NT2/D1 (cell line): ENCODE measurements at regions not wholly inside any gene's neighbourhood (a gene's known extent, or its start where the extent isn't known, plus 50 kb on each side); places are given as distances from the start of the nearest gene placed in this dataset.

ENCODE experiments used
- DNase-seq: peaks from one replicate; pipeline ENCODE4 v3.0.0-alpha.2; 2011; ENCODE audit warnings: low read depth, low spot score
- H3K27me3 ChIP-seq: 2 replicates; pipeline ENCODE4 v1.6.0; 2011; ENCODE audit warnings: mild to moderate bottlenecking; ENCODE audit not compliant: insufficient read length, insufficient read depth
- H3K36me3 ChIP-seq: 2 replicates; pipeline ENCODE4 v1.6.1; 2011; ENCODE audit warnings: mild to moderate bottlenecking, low read length, mixed read lengths; ENCODE audit not compliant: insufficient read depth, insufficient read length
- H3K4me1 ChIP-seq: 2 replicates; pipeline ENCODE4 v1.5.1; 2011; ENCODE audit not compliant: insufficient read depth, insufficient read length
- H3K4me3 ChIP-seq: 2 replicates; pipeline ENCODE4 v1.5.1; 2011; ENCODE audit warnings: low read depth; ENCODE audit not compliant: insufficient read length
- H3K9ac ChIP-seq: 2 replicates; pipeline ENCODE4 v1.6.0; 2011; ENCODE audit warnings: low read depth; ENCODE audit not compliant: insufficient read length
- H3K9me3 ChIP-seq: 2 replicates; pipeline ENCODE4 v1.5.1; 2011; ENCODE audit warnings: mild to moderate bottlenecking, low read length; ENCODE audit not compliant: insufficient read depth
- SUZ12 ChIP-seq: IDR thresholded peaks from 2 replicates; pipeline ENCODE4 v1.6.1; 2011; ENCODE audit not compliant: insufficient read length, insufficient read depth; ENCODE audit errors: extremely low read depth
- YY1 ChIP-seq: IDR thresholded peaks from 2 replicates; pipeline ENCODE4 v1.6.1; 2011; ENCODE audit not compliant: insufficient read length, insufficient read depth
- ZNF274 ChIP-seq: IDR thresholded peaks from 2 replicates; pipeline ENCODE4 v1.6.1; 2011; ENCODE audit warnings: mild to moderate bottlenecking, low read depth, low read length

GRCh38 chr21:31398574-31398973, 54.5 kb upstream of the TIAM1 start:
- Histone ChIP-seq H3K4me1 (peaks cover 11% of the 10 kb centered on the region), H3K9ac (no peak overlapping the region)

GRCh38 chr21:31397939-31398338, 53.9 kb upstream of the TIAM1 start:
- H3K36me3 ChIP-seq, result no peaks in the 10 kb centered on the region
- H3K4me3 ChIP-seq, result no peak overlapping the region
- H3K9ac ChIP-seq, result no peak overlapping the region
- H3K27me3 ChIP-seq, result no peaks in the 10 kb centered on the region
- TF ChIP-seq ZNF274 (no peak), SUZ12 (no peak), YY1 (no peak)
- DNase-seq, result peak; percentile 25
- no peaks in the 10 kb centered on the region for H3K9me3 ChIP-seq
- H3K4me1 ChIP-seq, result peaks cover 11% of the 10 kb centered on the region

More at GRCh38 chr21:31398574-31398973, 54.5 kb upstream of the TIAM1 start:
- H3K9me3 ChIP-seq, result no peaks in the 10 kb centered on the region
- no peaks in the 10 kb centered on the region for H3K36me3 ChIP-seq
- no peak for DNase-seq
- no peak for TF ChIP-seq YY1
- TF ChIP-seq SUZ12, result no peak
- TF ChIP-seq ZNF274, result no peak
- no peaks in the 10 kb centered on the region for H3K27me3 ChIP-seq
- H3K4me3 ChIP-seq, result no peak overlapping the region

GRCh38 chr21:31397515-31397926, 53.5 kb upstream of the TIAM1 start:
- Histone ChIP-seq H3K4me3 (no peak overlapping the region), H3K36me3 (no peaks in the 10 kb centered on the region), H3K4me1 (peaks cover 11% of the 10 kb centered on the region), H3K27me3 (no peaks in the 10 kb centered on the region), H3K9ac (no peak overlapping the region), H3K9me3 (no peaks in the 10 kb centered on the region)
- no peak for TF ChIP-seq SUZ12
- no peak for DNase-seq

DNA sequence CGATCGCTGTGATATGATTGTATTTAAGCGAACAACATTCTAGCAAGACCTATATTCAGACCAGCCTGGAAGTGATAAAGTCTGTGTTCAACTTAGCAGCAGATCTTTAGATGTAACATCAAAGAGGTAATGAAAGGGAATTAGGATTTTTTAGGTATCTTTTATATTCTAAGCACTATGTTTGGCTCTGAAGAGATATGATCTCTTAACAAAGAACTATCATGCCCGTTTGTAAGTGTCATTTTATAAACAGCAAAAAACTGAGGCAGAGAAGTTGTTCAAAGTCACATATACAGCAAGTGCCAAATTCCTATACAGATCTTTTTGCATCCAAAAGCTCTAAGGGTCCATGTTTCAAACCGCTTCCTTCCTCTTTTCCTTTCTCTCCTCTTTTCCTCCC, 53.0 kb upstream of the TIAM1 start:
- TF ChIP-seq SUZ12 (no peak), YY1 (no peak), ZNF274 (no peak)
- Histone ChIP-seq H3K9me3 (no peaks in the 10 kb centered on the region), H3K36me3 (no peaks in the 10 kb centered on the region), H3K9ac (no peak overlapping the region), H3K4me1 (peaks cover 11% of the 10 kb centered on the region), H3K4me3 (no peak overlapping the region), H3K27me3 (no peaks in the 10 kb centered on the region)
- DNase-seq, result no peak

DNA sequence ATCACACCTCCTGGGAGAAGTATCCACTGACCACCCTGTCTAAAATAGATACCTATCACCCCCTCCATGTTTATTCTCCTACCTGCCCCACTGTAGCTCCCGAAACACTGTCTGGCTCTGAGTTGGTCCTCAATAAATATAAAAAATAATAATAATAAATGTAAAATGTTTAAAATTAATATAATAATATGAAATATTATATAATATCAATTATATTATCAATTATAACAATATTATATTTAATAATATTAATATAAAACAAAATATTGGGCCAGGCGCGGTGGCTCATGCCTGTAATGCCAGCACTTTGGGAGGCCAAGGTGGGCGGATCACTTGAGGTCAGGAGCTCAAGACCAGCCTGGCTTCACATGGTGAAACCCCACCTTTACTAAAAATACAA, 52.3 kb upstream of the TIAM1 start:
- no peak for TF ChIP-seq SUZ12
- TF ChIP-seq ZNF274, result no peak
- no peak for TF ChIP-seq YY1
- Histone ChIP-seq H3K4me1 (peaks cover 11% of the 10 kb centered on the region), H3K9me3 (no peaks in the 10 kb centered on the region), H3K9ac (no peak overlapping the region), H3K27me3 (no peaks in the 10 kb centered on the region), H3K36me3 (no peaks in the 10 kb centered on the region), H3K4me3 (no peak overlapping the region)
- no peak for DNase-seq

GRCh38 chr21:31395791-31396190, 51.7 kb upstream of the TIAM1 start:
- H3K27me3 ChIP-seq, result no peaks in the 10 kb centered on the region
- no peak overlapping the region for H3K4me3 ChIP-seq
- H3K9me3 ChIP-seq, result no peaks in the 10 kb centered on the region
- no peaks in the 10 kb centered on the region for H3K36me3 ChIP-seq
- H3K9ac ChIP-seq, result no peak overlapping the region
- TF ChIP-seq YY1 (no peak), ZNF274 (no peak), SUZ12 (no peak)
- no peak for DNase-seq
- H3K4me1 ChIP-seq, result peaks cover 8% of the 10 kb centered on the region

- DNase-seq, result no peak
- H3K4me1 ChIP-seq, result peaks cover 8% of the 10 kb centered on the region
- TF ChIP-seq YY1 (no peak), ZNF274 (no peak), SUZ12 (no peak)
- H3K4me3 ChIP-seq, result no peak overlapping the region
- H3K9ac ChIP-seq, result no peak overlapping the region
- H3K36me3 ChIP-seq, result no peaks in the 10 kb centered on the region
- H3K9me3 ChIP-seq, result no peaks in the 10 kb centered on the region
- H3K27me3 ChIP-seq, result no peaks in the 10 kb centered on the region
Observed at GRCh38 chr21:31395268-31395667, 51.2 kb upstream of the TIAM1 start.

DNA sequence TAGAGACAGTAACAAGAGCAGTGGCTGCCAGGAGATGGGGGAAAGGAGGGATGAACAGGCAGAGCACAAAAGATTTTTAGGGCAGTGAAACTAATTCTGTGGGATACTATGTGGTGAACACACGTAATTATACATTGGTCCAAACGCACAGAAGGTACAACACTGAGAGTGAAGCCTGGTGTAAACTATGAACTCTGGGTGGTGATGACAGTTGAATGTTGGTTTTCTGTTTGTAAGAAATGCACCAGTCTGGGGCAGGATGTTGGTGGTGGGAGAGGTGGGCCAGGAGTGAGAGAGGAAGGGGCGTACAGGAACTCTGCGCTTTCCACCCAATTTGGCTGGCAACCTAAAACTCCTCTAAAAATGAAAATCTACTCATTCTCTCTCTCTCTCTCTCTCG, 50.2 kb upstream of the TIAM1 start:
- no peaks in the 10 kb centered on the region for H3K36me3 ChIP-seq
- no peak for DNase-seq
- H3K4me3 ChIP-seq, result no peak overlapping the region
- H3K9me3 ChIP-seq, result no peaks in the 10 kb centered on the region
- TF ChIP-seq SUZ12, result no peak
- TF ChIP-seq ZNF274, result no peak
- H3K27me3 ChIP-seq, result no peaks in the 10 kb centered on the region
- H3K9ac ChIP-seq, result no peak overlapping the region
- H3K4me1 ChIP-seq, result peaks cover 8% of the 10 kb centered on the region
